Epithelial cell of proximal tubule (primary cell): ENCODE measurements at regions not wholly inside any gene's neighbourhood (a gene's known extent, or its start where the extent isn't known, plus 50 kb on each side); places are given as distances from the start of the nearest gene placed in this dataset.
"Not testable (repeated sequence)": the region's sequence is repeated elsewhere in the genome, so short reads cannot be mapped to it uniquely, and the experiment has no call there.

Source experiments
- DNase-seq: peaks from one replicate; pipeline ENCODE4 v3.0.0-alpha.2; 2011; ENCODE audit warnings: low read depth
- H3K4me3 ChIP-seq: 2 replicates; pipeline ENCODE4 v1.5.1; 2011; ENCODE audit warnings: low read depth, mild to moderate bottlenecking, low read length
- TF ChIP-seq, protein P1 (sequence below): conservative IDR thresholded peaks from 2 replicates; pipeline ENCODE4 v1.5.1; 2012; ENCODE audit warnings: low read depth, mild to moderate bottlenecking, low read length

- DNase-seq: no peak
- TF ChIP-seq, protein P1, sequence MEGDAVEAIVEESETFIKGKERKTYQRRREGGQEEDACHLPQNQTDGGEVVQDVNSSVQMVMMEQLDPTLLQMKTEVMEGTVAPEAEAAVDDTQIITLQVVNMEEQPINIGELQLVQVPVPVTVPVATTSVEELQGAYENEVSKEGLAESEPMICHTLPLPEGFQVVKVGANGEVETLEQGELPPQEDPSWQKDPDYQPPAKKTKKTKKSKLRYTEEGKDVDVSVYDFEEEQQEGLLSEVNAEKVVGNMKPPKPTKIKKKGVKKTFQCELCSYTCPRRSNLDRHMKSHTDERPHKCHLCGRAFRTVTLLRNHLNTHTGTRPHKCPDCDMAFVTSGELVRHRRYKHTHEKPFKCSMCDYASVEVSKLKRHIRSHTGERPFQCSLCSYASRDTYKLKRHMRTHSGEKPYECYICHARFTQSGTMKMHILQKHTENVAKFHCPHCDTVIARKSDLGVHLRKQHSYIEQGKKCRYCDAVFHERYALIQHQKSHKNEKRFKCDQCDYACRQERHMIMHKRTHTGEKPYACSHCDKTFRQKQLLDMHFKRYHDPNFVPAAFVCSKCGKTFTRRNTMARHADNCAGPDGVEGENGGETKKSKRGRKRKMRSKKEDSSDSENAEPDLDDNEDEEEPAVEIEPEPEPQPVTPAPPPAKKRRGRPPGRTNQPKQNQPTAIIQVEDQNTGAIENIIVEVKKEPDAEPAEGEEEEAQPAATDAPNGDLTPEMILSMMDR: no peak
- H3K4me3 ChIP-seq: no peak overlapping the region
Measured at GRCh38 chr15:31219221-31219620, 107.4 kb upstream of the KLF13 start.

GRCh38 chr15:31221936-31222515, 104.6 kb upstream of the KLF13 start:
- TF ChIP-seq, protein P1: no peak
- no peak overlapping the region for H3K4me3 ChIP-seq
- DNase-seq: no peak

- TF ChIP-seq, protein P1: no peak
- H3K4me3 ChIP-seq: no peak overlapping the region
Measured at GRCh38 chr15:31222773-31223341, 103.8 kb upstream of the KLF13 start.

GRCh38 chr15:31223478-31224350, 102.9 kb upstream of the KLF13 start:
- TF ChIP-seq, protein P1: no peak
- peak overlapping the region; percentile 10 for H3K4me3 ChIP-seq
- DNase-seq: no peak

More at GRCh38 chr15:31222773-31223341, 103.8 kb upstream of the KLF13 start:
- DNase-seq: no peak

DNA sequence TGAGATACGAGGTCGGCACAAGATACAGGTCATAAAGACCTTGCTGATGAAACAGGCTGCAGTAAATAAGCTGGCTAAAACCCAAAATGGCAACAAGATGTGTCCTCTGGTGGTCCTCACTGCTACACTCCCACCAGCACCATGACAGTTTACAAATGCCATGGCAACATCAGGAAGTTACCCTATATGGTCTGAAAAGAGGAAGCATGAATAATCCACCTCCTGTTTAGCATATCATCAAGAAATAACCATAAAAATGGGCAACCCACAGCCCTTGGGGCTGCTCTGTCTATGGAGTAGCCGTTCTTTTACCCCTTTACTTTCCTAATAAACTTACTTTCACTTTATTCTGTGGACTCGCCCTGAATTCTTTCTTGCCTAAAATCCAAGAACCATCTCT, 102.0 kb upstream of the KLF13 start:
- DNase-seq, H3K4me3 ChIP-seq: not testable (repeated sequence)

DNA sequence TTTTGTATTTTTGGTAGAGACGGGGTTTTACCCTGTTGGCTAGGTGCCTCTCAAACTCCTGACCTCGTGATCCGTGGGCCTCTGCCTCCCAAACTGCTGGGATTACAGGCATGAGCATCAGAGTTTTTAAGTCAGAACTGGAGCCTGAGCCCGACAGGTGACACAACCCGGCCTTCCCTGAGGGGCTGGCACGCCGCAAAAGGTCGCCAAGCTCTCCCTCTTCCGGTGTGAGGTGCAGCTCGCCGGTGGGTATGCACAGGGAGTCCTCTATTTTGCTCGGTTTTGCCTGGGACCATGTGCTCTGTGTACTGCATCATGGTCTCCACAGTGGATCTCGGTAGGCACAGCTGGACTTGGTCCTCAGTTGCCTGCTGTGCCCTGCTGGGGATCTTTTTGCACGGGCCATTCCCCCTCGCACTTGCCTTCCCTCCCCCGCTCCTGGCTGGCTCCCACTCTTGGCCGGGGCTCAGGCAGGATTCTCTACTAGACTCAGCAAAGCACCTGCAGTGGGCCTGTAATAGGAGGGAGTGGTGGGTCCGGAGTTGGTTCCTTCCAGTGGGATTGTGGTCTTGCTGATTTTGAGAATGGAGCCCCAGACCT, 101.2 kb upstream of the KLF13 start:
- no peak for DNase-seq
- TF ChIP-seq, protein P1: no peak

GRCh38 chr15:31226021-31226420, 100.6 kb upstream of the KLF13 start:
- no peak for DNase-seq
- H3K4me3 ChIP-seq: no peak overlapping the region
- TF ChIP-seq, protein P1: no peak

More for the DNA sequence above, 101.2 kb upstream of the KLF13 start:
- H3K4me3 ChIP-seq: no peak overlapping the region
